Transverse colon (tissue), 3 donors: ENCODE measurements at regions not wholly inside any gene's neighbourhood (a gene's known extent, or its start where the extent isn't known, plus 50 kb on each side); places are given as distances from the start of the nearest gene placed in this dataset.

Experiments
- EP300 ChIP-seq: sonication (generic); formaldehyde crosslinking; IDR thresholded peaks from one replicate; pipeline ENCODE4 v1.6.1; 2017; ENCODE audit warnings: antibody characterized with exemption, low read depth
- TF ChIP-seq, protein P1 (sequence below), 5 experiments: fragments of 200-600 bp in 3 of 5; fragments of 450-650 bp in 2 of 5; sonication (generic) in 3 of 5; IDR thresholded peaks; 1 replicate in 2 of 5; 2 replicates in 3 of 5; pipeline ENCODE4 v1.5.1; 2016 to 2017; ENCODE audit warnings: antibody characterized with exemption in 5 of 5, inconsistent platforms in 3 of 5, mild to moderate bottlenecking in 2 of 5, moderate library complexity in 1 of 5

- TF ChIP-seq, protein P1, sequence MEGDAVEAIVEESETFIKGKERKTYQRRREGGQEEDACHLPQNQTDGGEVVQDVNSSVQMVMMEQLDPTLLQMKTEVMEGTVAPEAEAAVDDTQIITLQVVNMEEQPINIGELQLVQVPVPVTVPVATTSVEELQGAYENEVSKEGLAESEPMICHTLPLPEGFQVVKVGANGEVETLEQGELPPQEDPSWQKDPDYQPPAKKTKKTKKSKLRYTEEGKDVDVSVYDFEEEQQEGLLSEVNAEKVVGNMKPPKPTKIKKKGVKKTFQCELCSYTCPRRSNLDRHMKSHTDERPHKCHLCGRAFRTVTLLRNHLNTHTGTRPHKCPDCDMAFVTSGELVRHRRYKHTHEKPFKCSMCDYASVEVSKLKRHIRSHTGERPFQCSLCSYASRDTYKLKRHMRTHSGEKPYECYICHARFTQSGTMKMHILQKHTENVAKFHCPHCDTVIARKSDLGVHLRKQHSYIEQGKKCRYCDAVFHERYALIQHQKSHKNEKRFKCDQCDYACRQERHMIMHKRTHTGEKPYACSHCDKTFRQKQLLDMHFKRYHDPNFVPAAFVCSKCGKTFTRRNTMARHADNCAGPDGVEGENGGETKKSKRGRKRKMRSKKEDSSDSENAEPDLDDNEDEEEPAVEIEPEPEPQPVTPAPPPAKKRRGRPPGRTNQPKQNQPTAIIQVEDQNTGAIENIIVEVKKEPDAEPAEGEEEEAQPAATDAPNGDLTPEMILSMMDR (IDR thresholded peaks at IDR 0.05): no peak
- no peak for TF ChIP-seq EP300
These were observed 386.0 kb downstream of the NR2F2 start for GRCh38 chr15:96716478-96716877.
